Esophagus squamous epithelium (tissue), 5 donors: ENCODE measurements at regions not wholly inside any gene's neighbourhood (a gene's known extent, or its start where the extent isn't known, plus 50 kb on each side); places are given as distances from the start of the nearest gene placed in this dataset.

Source experiments
- DNase-seq: peaks from one replicate; lab custom pipeline; 2025; lab: John Stamatoyannopoulos, UW
- H3K27ac ChIP-seq, 4 donors: fragments of 200-600 bp; sonication (generic); one replicate each; pipeline ENCODE4 v1.5.1; 2016 to 2019; ENCODE audit warnings: mild to moderate bottlenecking in 1 of 4
- H3K27me3 ChIP-seq, 4 donors: fragments of 200-600 bp; sonication (generic); 1 replicate in 3 of 4; 2 replicates in 1 of 4; pipeline versions ENCODE4 v1.5.1 to v1.6.0; 2017 to 2021; ENCODE audit warnings: antibody characterized with exemption in 1 of 4
- H3K36me3 ChIP-seq, 3 donors: fragments of 200-600 bp; sonication (generic); one replicate each; pipeline ENCODE4 v1.5.1; 2016 to 2019
- H3K4me1 ChIP-seq, 3 donors: fragments of 200-600 bp; sonication (generic); one replicate each; pipeline ENCODE4 v1.5.1; 2017 to 2019
- H3K4me3 ChIP-seq, 4 donors: fragments of 200-600 bp; sonication (generic); 1 replicate in 3 of 4; 2 replicates in 1 of 4; pipeline ENCODE4 v1.5.1; 2016 to 2019; ENCODE audit warnings: mild to moderate bottlenecking in 2 of 4, moderate library complexity in 1 of 4
- H3K9me3 ChIP-seq, 3 donors: fragments of 200-600 bp; sonication (generic); one replicate each; pipeline ENCODE4 v1.5.1; 2016 to 2019
- CTCF ChIP-seq, 6 experiments: fragments of 450-650 bp in 4 of 6; fragments of 200-600 bp in 2 of 6; sonication (generic) in 2 of 6; IDR thresholded peaks; one replicate each; pipeline ENCODE4 v1.5.1; 2016 to 2019; ENCODE audit warnings: antibody characterized with exemption in 6 of 6, mild to moderate bottlenecking in 4 of 6, moderate library complexity in 4 of 6
- POLR2A ChIP-seq, 4 donors: fragments of 450-650 bp; IDR thresholded peaks; one replicate each; pipeline ENCODE4 v1.6.1; 2017; ENCODE audit warnings: antibody characterized with exemption in 4 of 4, mild to moderate bottlenecking in 4 of 4, moderate library complexity in 3 of 4
- WGBS, 2 donors: methylation state at CpG; one replicate each; pipeline ENCODE4 v1.1.5; 2018; 5-methylcytosine and 5-hydroxymethylcytosine counted together
- intact Hi-C: fragments of 100-400 bp; cut with DNase I; formaldehyde crosslinking; loops from one replicate; pipeline ENCODE4 v1.15.0; 2022
- small RNA-seq, 4 donors: library from RNA; depleted of rRNA; stranded (forward); fragments of <200 nt; gene quantifications; one replicate each; pipeline ENCODE3, GENCODE V24; 2016
- donor health status: DM: yes; HTN: yes; CAD: no.

DNA sequence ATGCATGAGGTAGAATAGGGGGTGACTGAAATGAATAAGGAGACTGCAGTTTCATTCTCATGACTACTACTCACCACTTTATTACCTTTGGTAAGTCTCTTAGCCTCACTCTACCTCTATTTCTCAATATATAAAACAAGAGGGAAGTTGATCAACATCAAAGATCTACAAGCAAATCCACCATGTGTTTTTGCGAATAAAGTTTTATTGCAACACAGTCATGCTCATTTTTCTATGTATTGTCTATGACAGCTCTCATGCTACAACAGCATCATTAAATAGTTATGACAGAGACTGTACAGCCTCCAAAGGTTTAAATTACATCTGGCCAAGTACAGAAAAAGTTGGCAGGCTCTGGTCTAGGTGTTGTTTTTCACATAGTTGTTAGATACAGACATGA lies 72.6 kb upstream of the CPEB2 start:
- no peak overlapping the region for H3K4me3 ChIP-seq
- DNase-seq, result no peak
- H3K9me3 ChIP-seq, result no peaks in the 10 kb centered on the region
- H3K27me3 ChIP-seq, result no peaks in the 10 kb centered on the region
- no peak for TF ChIP-seq CTCF (IDR thresholded peaks at IDR 0.05)
- TF ChIP-seq POLR2A (IDR thresholded peaks at IDR 0.05), result no peak
- H3K27ac ChIP-seq, result no peak overlapping the region
- no peaks in the 10 kb centered on the region for H3K36me3 ChIP-seq
- WGBS, 2 donors, result 89 to 92% methylated on average over 1 of the region's 1 CpG
- no peaks in the 10 kb centered on the region for H3K4me1 ChIP-seq
- intact Hi-C loops, result no loop called here

GRCh38 chr4:14934704-14935390 lies 67.4 kb upstream of the CPEB2 start:
- no peak for DNase-seq
- TF ChIP-seq POLR2A (IDR thresholded peaks at IDR 0.05) (no peak), CTCF (IDR thresholded peaks at IDR 0.05) (no peak)

DNA sequence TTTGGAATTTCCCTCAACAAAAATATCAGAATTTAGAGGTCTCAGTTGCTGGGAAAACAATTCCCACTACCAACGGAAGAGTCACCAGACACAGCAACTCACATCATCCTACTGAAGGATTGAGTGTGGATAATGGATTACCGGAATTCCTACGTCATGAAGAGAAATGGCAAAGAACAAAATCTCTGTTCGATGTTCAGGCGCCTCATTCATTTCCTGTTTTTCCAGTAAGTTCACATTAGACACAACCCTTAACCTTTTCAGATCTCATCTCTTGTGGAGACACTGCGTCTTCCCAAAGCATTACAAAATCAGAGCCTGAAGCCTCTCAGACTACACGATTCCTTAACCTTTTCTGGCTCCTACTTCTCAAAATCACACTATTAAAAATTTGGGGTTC lies 58.5 kb upstream of the CPEB2 start:
- H3K27me3 ChIP-seq, result no peaks in the 10 kb centered on the region
- no peak overlapping the region for H3K4me3 ChIP-seq
- no peaks in the 10 kb centered on the region for H3K9me3 ChIP-seq
- 67 to 74% methylated on average over 7 of the region's 7 CpGs for WGBS, 2 donors
- DNase-seq, result no peak
- no peaks in the 10 kb centered on the region for H3K36me3 ChIP-seq
- no peaks in the 10 kb centered on the region for H3K4me1 ChIP-seq
- intact Hi-C loops, result no loop called here
- H3K27ac ChIP-seq, result no peak overlapping the region
- TF ChIP-seq POLR2A (IDR thresholded peaks at IDR 0.05) (no peak), CTCF (IDR thresholded peaks at IDR 0.05) (no peak)

More at GRCh38 chr4:14934704-14935390, 67.4 kb upstream of the CPEB2 start:
- WGBS, 2 donors, result 69 to 84% methylated on average over 8 to 9 of the region's 9 CpGs
- intact Hi-C loops, result no loop called here
- H3K27me3 ChIP-seq, result no peaks in the 10 kb centered on the region
- no peaks in the 10 kb centered on the region for H3K4me1 ChIP-seq
- no peak overlapping the region for H3K4me3 ChIP-seq
- no peaks in the 10 kb centered on the region for H3K9me3 ChIP-seq
- H3K36me3 ChIP-seq, result no peaks in the 10 kb centered on the region
- H3K27ac ChIP-seq, result no peak overlapping the region

DNA sequence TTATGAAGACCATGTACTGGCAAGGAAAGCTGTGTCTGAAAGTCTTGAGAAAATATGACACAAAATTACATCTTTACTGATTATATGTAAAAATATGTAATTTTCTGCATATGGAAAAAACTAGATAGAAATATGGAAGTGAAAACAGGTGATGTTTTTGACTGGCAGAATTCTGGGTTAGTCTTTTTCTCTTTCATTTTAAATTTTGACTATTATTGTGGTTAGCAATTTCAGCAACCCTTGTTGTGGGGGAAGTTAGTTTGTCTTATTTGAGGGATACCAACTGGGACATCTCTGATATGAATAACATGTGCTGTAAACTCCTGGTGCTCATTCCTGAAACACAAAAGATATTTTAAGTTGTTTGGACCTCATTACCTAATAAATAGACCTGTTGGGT lies 49.9 kb upstream of the CPEB2 start:
- Histone ChIP-seq H3K9me3 (no peaks in the 10 kb centered on the region), H3K4me1 (no peaks in the 10 kb centered on the region), H3K27ac (no peak overlapping the region), H3K27me3 (no peaks in the 10 kb centered on the region), H3K36me3 (no peaks in the 10 kb centered on the region), H3K4me3 (no peak overlapping the region)
- no peak for DNase-seq
- intact Hi-C loops, result no loop called here
- TF ChIP-seq POLR2A (IDR thresholded peaks at IDR 0.05) (no peak), CTCF (IDR thresholded peaks at IDR 0.05) (no peak)

Small RNAs in the stretch of these regions (small RNA-seq; reads per million reads assigned to genes)
- gene RF00092, result 0 reads per million in 4 donors
